ENCODE measurements at regions not wholly inside any gene's neighbourhood (a gene's known extent, or its start where the extent isn't known, plus 50 kb on each side); places are given as distances from the start of the nearest gene placed in this dataset.

GRCh38 chr18:28412521-28412920 lies 235.6 kb upstream of the CDH2 start:
- no peak for TF ChIP-seq CTCF (IDR thresholded peaks at IDR 0.05; ENCODE audit: insufficient read depth in 1 of 2, low read depth in 1 of 2, low read length in 1 of 2, severe bottlenecking in 1 of 2, unreplicated experiment in 1 of 2)
- H3K27me3 ChIP-seq (replicated peaks; ENCODE audit: control insufficient read depth, insufficient read depth, low read length): no peaks in the 10 kb centered on the region

DNA sequence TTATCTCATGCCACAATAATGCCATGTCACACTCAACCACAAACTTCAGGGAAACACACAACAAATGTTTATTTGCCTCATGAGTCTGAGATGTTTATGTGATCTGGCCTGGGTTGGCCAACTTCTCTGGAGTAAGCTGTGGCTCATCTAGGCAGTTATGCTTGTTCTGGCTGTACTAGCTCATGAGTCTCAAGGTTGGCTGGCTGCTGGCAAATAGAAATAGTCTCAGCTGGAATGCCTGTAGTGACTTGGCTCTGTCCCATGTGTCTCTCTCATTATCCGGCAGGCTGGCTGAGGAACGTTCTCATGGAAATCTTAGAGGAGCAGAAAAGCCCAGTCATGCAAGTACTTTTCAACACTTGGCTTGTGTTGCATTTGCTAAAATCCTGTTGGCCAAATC lies 234.9 kb upstream of the CDH2 start:
- Mint-ChIP-seq H3K27me3 (ENCODE audit: insufficient read depth, unreplicated experiment) (no peaks in the 10 kb centered on the region), H3K4me1 (ENCODE audit: low read depth, unreplicated experiment) (no peaks in the 10 kb centered on the region), H3K27ac (ENCODE audit: unreplicated experiment) (no peak overlapping the region), H3K9me3 (ENCODE audit: unreplicated experiment) (no peaks in the 10 kb centered on the region), H3K4me3 (ENCODE audit: unreplicated experiment) (no peak overlapping the region), H3K36me3 (ENCODE audit: insufficient read depth, unreplicated experiment) (no peaks in the 10 kb centered on the region)
- no peak for TF ChIP-seq CTCF (IDR thresholded peaks at IDR 0.05; ENCODE audit: insufficient read depth in 1 of 2, low read depth in 1 of 2, low read length in 1 of 2, severe bottlenecking in 1 of 2, unreplicated experiment in 1 of 2)
- Histone ChIP-seq H3K9me3 (no peaks in the 10 kb centered on the region), H3K36me3 (ENCODE audit: control insufficient read depth, insufficient read depth, low read length) (no peaks in the 10 kb centered on the region), H3K4me1 (no peaks in the 10 kb centered on the region), H3K4me3 (ENCODE audit: low read depth, low read length) (no peak overlapping the region), H3K27me3 (replicated peaks; ENCODE audit: control insufficient read depth, insufficient read depth, low read length) (no peaks in the 10 kb centered on the region)
- BruUV-seq (replicated peaks): no TSS peak
- ChIA-PET CTCF (no interaction called here), POLR2A (no interaction called here)
- no peak for DNase-seq
- intact Hi-C loops (cut with micrococcal nuclease; ENCODE audit: unreplicated experiment): no loop called here

More at GRCh38 chr18:28412521-28412920, 235.6 kb upstream of the CDH2 start:
- H3K27me3 Mint-ChIP-seq (ENCODE audit: insufficient read depth, unreplicated experiment): no peaks in the 10 kb centered on the region
- Histone ChIP-seq H3K9me3 (no peaks in the 10 kb centered on the region), H3K4me3 (ENCODE audit: low read depth, low read length) (no peak overlapping the region), H3K4me1 (no peaks in the 10 kb centered on the region), H3K36me3 (ENCODE audit: control insufficient read depth, insufficient read depth, low read length) (no peaks in the 10 kb centered on the region)
- intact Hi-C loops (cut with micrococcal nuclease; ENCODE audit: unreplicated experiment): no loop called here
- POLR2A ChIA-PET: no interaction called here
- no peak overlapping the region for H3K27ac Mint-ChIP-seq (ENCODE audit: unreplicated experiment)
- no peak overlapping the region for H3K4me3 Mint-ChIP-seq (ENCODE audit: unreplicated experiment)
- BruUV-seq (replicated peaks): no TSS peak
- H3K4me1 Mint-ChIP-seq (ENCODE audit: low read depth, unreplicated experiment): no peaks in the 10 kb centered on the region
- no peak for DNase-seq
- H3K9me3 Mint-ChIP-seq (ENCODE audit: unreplicated experiment): no peaks in the 10 kb centered on the region
- CTCF ChIA-PET: interaction anchor here (0.7 kb wide), 1 partner anchor 1505 kb away, joined by 5 read pairs; no protein-coding TSS in a partner anchor
- H3K36me3 Mint-ChIP-seq (ENCODE audit: insufficient read depth, unreplicated experiment): no peaks in the 10 kb centered on the region

- no peak overlapping the region for H3K4me3 ChIP-seq (ENCODE audit: low read depth, low read length)
- TF ChIP-seq CTCF (IDR thresholded peaks at IDR 0.05; ENCODE audit: insufficient read depth in 1 of 2, low read depth in 1 of 2, low read length in 1 of 2, severe bottlenecking in 1 of 2, unreplicated experiment in 1 of 2): no peak
- intact Hi-C loops (cut with micrococcal nuclease; ENCODE audit: unreplicated experiment): no loop called here
- CTCF ChIA-PET: no interaction called here
- no peaks in the 10 kb centered on the region for H3K36me3 ChIP-seq (ENCODE audit: control insufficient read depth, insufficient read depth, low read length)
- no TSS peak for BruUV-seq (replicated peaks)
- H3K4me3 Mint-ChIP-seq (ENCODE audit: unreplicated experiment): no peak overlapping the region
- POLR2A ChIA-PET: no interaction called here
- H3K27me3 ChIP-seq (replicated peaks; ENCODE audit: control insufficient read depth, insufficient read depth, low read length): no peaks in the 10 kb centered on the region
- H3K9me3 Mint-ChIP-seq (ENCODE audit: unreplicated experiment): no peaks in the 10 kb centered on the region
- H3K4me1 Mint-ChIP-seq (ENCODE audit: low read depth, unreplicated experiment): no peaks in the 10 kb centered on the region
- no peaks in the 10 kb centered on the region for H3K27me3 Mint-ChIP-seq (ENCODE audit: insufficient read depth, unreplicated experiment)
- H3K4me1 ChIP-seq: no peaks in the 10 kb centered on the region
- H3K36me3 Mint-ChIP-seq (ENCODE audit: insufficient read depth, unreplicated experiment): no peaks in the 10 kb centered on the region
- no peaks in the 10 kb centered on the region for H3K9me3 ChIP-seq
- H3K27ac Mint-ChIP-seq (ENCODE audit: unreplicated experiment): no peak overlapping the region
- no peak for DNase-seq
Measured at GRCh38 chr18:28409811-28410210, 232.9 kb upstream of the CDH2 start.
